GM23248 (cell line): ENCODE measurements at regions not wholly inside any gene's neighbourhood (a gene's known extent, or its start where the extent isn't known, plus 50 kb on each side); places are given as distances from the start of the nearest gene placed in this dataset.

ENCODE experiments used
- DNase-seq: peaks from one replicate; pipeline ENCODE4 v3.0.0-alpha.2; 2015
- H2AFZ ChIP-seq: fragments of 200-600 bp; sonication (generic); 2 replicates; pipeline ENCODE4 v1.6.1; 2016; ENCODE audit warnings: antibody characterized with exemption
- H3F3A ChIP-seq: fragments of 200-600 bp; sonication (generic); 2 replicates; pipeline ENCODE4 v1.6.1; 2016; ENCODE audit warnings: mild to moderate bottlenecking, antibody characterized with exemption, mixed run types; ENCODE audit not compliant: insufficient read depth
- H3K27ac ChIP-seq: fragments of 200-600 bp; sonication (generic); 2 replicates; pipeline ENCODE4 v1.5.1; 2016; ENCODE audit warnings: mild to moderate bottlenecking
- H3K27me3 ChIP-seq: fragments of 200-600 bp; sonication (generic); replicated peaks from 2 replicates; pipeline ENCODE4 v1.6.1; 2016; ENCODE audit warnings: mild to moderate bottlenecking; ENCODE audit not compliant: insufficient read depth
- H3K36me3 ChIP-seq: fragments of 200-600 bp; sonication (generic); 2 replicates; pipeline ENCODE4 v1.6.1; 2016; ENCODE audit warnings: low read depth, mild to moderate bottlenecking
- H3K4me1 ChIP-seq: fragments of 200-600 bp; sonication (generic); 2 replicates; pipeline ENCODE4 v1.6.1; 2016; ENCODE audit warnings: mild to moderate bottlenecking; ENCODE audit not compliant: insufficient read depth
- H3K4me2 ChIP-seq: fragments of 200-600 bp; sonication (generic); one replicate; pipeline ENCODE4 v1.6.1; 2016; ENCODE audit warnings: mild to moderate bottlenecking; ENCODE audit not compliant: unreplicated experiment
- H3K4me3 ChIP-seq: fragments of 200-600 bp; sonication (generic); 2 replicates; pipeline ENCODE4 v1.5.1; 2016; ENCODE audit warnings: mild to moderate bottlenecking
- H3K79me2 ChIP-seq: fragments of 200-600 bp; sonication (generic); 2 replicates; pipeline ENCODE4 v1.6.1; 2016; ENCODE audit warnings: mild to moderate bottlenecking; ENCODE audit not compliant: insufficient read depth
- H3K9ac ChIP-seq: fragments of 200-600 bp; sonication (generic); 2 replicates; pipeline ENCODE4 v1.6.1; 2016; ENCODE audit warnings: mild to moderate bottlenecking
- H3K9me2 ChIP-seq: fragments of 200-600 bp; sonication (generic); 2 replicates; pipeline ENCODE4 v1.6.1; 2016; ENCODE audit warnings: mixed run types, mild to moderate bottlenecking, moderate library complexity; ENCODE audit not compliant: insufficient read depth
- H3K9me3 ChIP-seq: fragments of 200-600 bp; sonication (generic); one replicate; pipeline ENCODE4 v1.6.1; 2017; ENCODE audit warnings: low read depth
- H4K20me1 ChIP-seq: fragments of 200-600 bp; sonication (generic); 2 replicates; pipeline ENCODE4 v1.6.0; 2016; ENCODE audit not compliant: insufficient read depth
- EZH2 ChIP-seq: fragments of 200-600 bp; sonication (generic); IDR thresholded peaks from 2 replicates; pipeline ENCODE4 v1.6.1; 2018; ENCODE audit warnings: antibody characterized with exemption, mild to moderate bottlenecking; ENCODE audit not compliant: insufficient read depth, poor library complexity, severe bottlenecking
- EZH2phosphoT487 ChIP-seq: fragments of 200-600 bp; sonication (generic); IDR thresholded peaks from 2 replicates; pipeline ENCODE4 v1.6.1; 2018; ENCODE audit warnings: antibody characterized with exemption, moderate library complexity, mild to moderate bottlenecking, low read depth; ENCODE audit not compliant: insufficient read depth
- WGBS, 2 experiments: methylation state at CpG; one replicate each; pipeline ENCODE4 v1.1.6; 2015 to 2017; ENCODE audit warnings: low lambda C conversion rate in 2 of 2, low coverage in 1 of 2; ENCODE audit errors: missing lambda C conversion rate in 2 of 2; 5-methylcytosine and 5-hydroxymethylcytosine counted together
- in situ Hi-C: fragments of 300-500 bp; cut with MboI; formaldehyde crosslinking; loops from 2 replicates; pipeline ENCODE4 v1.15.0; 2020

- Histone ChIP-seq H3K27ac (no peak overlapping the region), H3K27me3 (no peaks in the 10 kb centered on the region), H3F3A (no peaks in the 10 kb centered on the region), H3K9me2 (no peaks in the 10 kb centered on the region), H3K4me1 (no peaks in the 10 kb centered on the region), H3K9me3 (peaks cover 4% of the 10 kb centered on the region), H2AFZ (no peak overlapping the region), H3K9ac (no peak overlapping the region), H3K4me3 (no peak overlapping the region), H3K4me2 (no peak overlapping the region), H3K36me3 (no peaks in the 10 kb centered on the region), H4K20me1 (no peaks in the 10 kb centered on the region), H3K79me2 (no peaks in the 10 kb centered on the region)
- DNase-seq, result no peak
- TF ChIP-seq EZH2phosphoT487 (no peak), EZH2 (no peak)
- in situ Hi-C loops, result no loop called here
- 12 to 16% methylated on average over 2 of the region's 2 CpGs for WGBS, 2 experiments
These were observed 488.6 kb upstream of the RGS18 start for GRCh38 chr1:191669629-191670028.

GRCh38 chr1:191671236-191671635, 487.0 kb upstream of the RGS18 start:
- Histone ChIP-seq H3K79me2 (no peaks in the 10 kb centered on the region), H3K9me3 (peaks cover 4% of the 10 kb centered on the region), H3K27me3 (no peaks in the 10 kb centered on the region)

GRCh38 chr1:191674626-191675179, 483.6 kb upstream of the RGS18 start:
- no peak overlapping the region for H3K9ac ChIP-seq
- no peaks in the 10 kb centered on the region for H3K36me3 ChIP-seq
- no peaks in the 10 kb centered on the region for H3F3A ChIP-seq
- no peak overlapping the region for H2AFZ ChIP-seq
- H4K20me1 ChIP-seq, result no peaks in the 10 kb centered on the region
- 0% methylated on average over 1 of the region's 1 CpG for WGBS, 2 experiments
- no peaks in the 10 kb centered on the region for H3K4me1 ChIP-seq
- DNase-seq, result no peak
- H3K4me2 ChIP-seq, result no peak overlapping the region
- peaks cover 4% of the 10 kb centered on the region for H3K9me3 ChIP-seq
- H3K27me3 ChIP-seq, result no peaks in the 10 kb centered on the region
- TF ChIP-seq EZH2phosphoT487 (no peak), EZH2 (no peak)
- no peaks in the 10 kb centered on the region for H3K9me2 ChIP-seq
- H3K79me2 ChIP-seq, result no peaks in the 10 kb centered on the region
- no peak overlapping the region for H3K27ac ChIP-seq
- H3K4me3 ChIP-seq, result no peak overlapping the region
- in situ Hi-C loops, result no loop called here

More at GRCh38 chr1:191671236-191671635, 487.0 kb upstream of the RGS18 start:
- H3K4me2 ChIP-seq, result no peak overlapping the region
- no peak overlapping the region for H2AFZ ChIP-seq
- no peak overlapping the region for H3K27ac ChIP-seq
- no peaks in the 10 kb centered on the region for H3K36me3 ChIP-seq
- TF ChIP-seq EZH2, result no peak
- no peak for TF ChIP-seq EZH2phosphoT487
- H4K20me1 ChIP-seq, result no peaks in the 10 kb centered on the region
- no peaks in the 10 kb centered on the region for H3K4me1 ChIP-seq
- no peaks in the 10 kb centered on the region for H3K9me2 ChIP-seq
- no peaks in the 10 kb centered on the region for H3F3A ChIP-seq
- no peak overlapping the region for H3K9ac ChIP-seq
- no peak for DNase-seq
- in situ Hi-C loops, result no loop called here
- 57 to 67% methylated on average over 2 of the region's 2 CpGs for WGBS, 2 experiments
- H3K4me3 ChIP-seq, result no peak overlapping the region

GRCh38 chr1:191675856-191676783, 482.1 kb upstream of the RGS18 start:
- H3K4me2 ChIP-seq, result no peak overlapping the region
- 1 to 3% methylated on average over 4 of the region's 4 CpGs for WGBS, 2 experiments

More at GRCh38 chr1:191675856-191676783, 482.1 kb upstream of the RGS18 start:
- TF ChIP-seq EZH2, result no peak
- TF ChIP-seq EZH2phosphoT487, result no peak
- no peaks in the 10 kb centered on the region for H3K79me2 ChIP-seq
- H4K20me1 ChIP-seq, result no peaks in the 10 kb centered on the region
- H2AFZ ChIP-seq, result no peak overlapping the region
- H3K9me3 ChIP-seq, result peaks cover 4% of the 10 kb centered on the region
- no peak overlapping the region for H3K9ac ChIP-seq
- no peaks in the 10 kb centered on the region for H3K4me1 ChIP-seq
- no peak overlapping the region for H3K27ac ChIP-seq
- no peaks in the 10 kb centered on the region for H3K27me3 ChIP-seq
- in situ Hi-C loops, result no loop called here
- H3K4me3 ChIP-seq, result no peak overlapping the region
- H3K36me3 ChIP-seq, result no peaks in the 10 kb centered on the region
- DNase-seq, result no peak
- H3F3A ChIP-seq, result no peaks in the 10 kb centered on the region
- H3K9me2 ChIP-seq, result no peaks in the 10 kb centered on the region
